ENCODE measurements at regions not wholly inside any gene's neighbourhood (a gene's known extent, or its start where the extent isn't known, plus 50 kb on each side); places are given as distances from the start of the nearest gene placed in this dataset.

- peaks cover 0 to 8% of the 10 kb centered on the region in 2 experiments; a peak in 3 of 4 replicates for H3K4me1 ChIP-seq (ENCODE audit: control insufficient read depth in 1 of 2, insufficient read depth in 2 of 2, low read length in 2 of 2)
- intact Hi-C loops (cut with micrococcal nuclease) = no loop called here
- no peak overlapping the region for H3K27ac ChIP-seq (ENCODE audit: low read depth, low read length)
- no peaks in the 10 kb centered on the region for H4K20me1 ChIP-seq (ENCODE audit: insufficient read depth)
- no peaks in the 10 kb centered on the region for H3K9me3 ChIP-seq (ENCODE audit: control insufficient read depth in 1 of 2, insufficient read depth in 1 of 2, low read depth in 1 of 2, low read length in 2 of 2)
- DNase-seq (ENCODE audit: low read depth, low spot score) (peak; percentile 67), ATAC-seq (peak; percentile 99)
- H3K9me2 ChIP-seq (ENCODE audit: insufficient read depth) = no peaks in the 10 kb centered on the region
- no peaks in the 10 kb centered on the region for H3K79me2 ChIP-seq (ENCODE audit: insufficient read depth, low read length)
- BruUV-seq (replicated peaks) = no TSS peak
- ChIA-PET POLR2A (no interaction called here), CTCF (interaction anchor here (0.6 to 1.4 kb wide), 3 partner anchors 12 to 20 kb away, joined by 3 to 5 read pairs (median 4); no protein-coding TSS in a partner anchor), RAD21 (ENCODE audit: low non-redundant PET in 1 of 2, low total read pairs in 2 of 2, uncharacterized antibody in 2 of 2, unreplicated experiment in 2 of 2) (no interaction called here)
- peak overlapping the region; percentile 63 for H3K4me2 ChIP-seq (ENCODE audit: low read length)
- H3K9ac ChIP-seq (ENCODE audit: low read length) = no peak overlapping the region
- no peaks in the 10 kb centered on the region for H3K27me3 ChIP-seq (ENCODE audit: insufficient read depth, low read length)
- peak overlapping the region; percentile 79 for H2AFZ ChIP-seq (ENCODE audit: low read depth, low read length, poor library complexity, severe bottlenecking)
- H3K4me3 ChIP-seq (replicated peaks in 1 of 2; ENCODE audit: low read depth in 1 of 2, low read length in 2 of 2) = peak overlapping the region in 1 of 2 experiments; percentile 26; a peak in 1 of 4 replicates
- H3K36me3 ChIP-seq (ENCODE audit: control insufficient read depth in 1 of 2, insufficient read depth in 2 of 2, low read length in 2 of 2) = no peaks in the 10 kb centered on the region
- TF ChIP-seq CBX3 (IDR thresholded peaks at IDR 0.05; ENCODE audit: low read depth) = peak; percentile 40; the same call in 1 of the 2 replicates
- TF ChIP-seq, protein P1, sequence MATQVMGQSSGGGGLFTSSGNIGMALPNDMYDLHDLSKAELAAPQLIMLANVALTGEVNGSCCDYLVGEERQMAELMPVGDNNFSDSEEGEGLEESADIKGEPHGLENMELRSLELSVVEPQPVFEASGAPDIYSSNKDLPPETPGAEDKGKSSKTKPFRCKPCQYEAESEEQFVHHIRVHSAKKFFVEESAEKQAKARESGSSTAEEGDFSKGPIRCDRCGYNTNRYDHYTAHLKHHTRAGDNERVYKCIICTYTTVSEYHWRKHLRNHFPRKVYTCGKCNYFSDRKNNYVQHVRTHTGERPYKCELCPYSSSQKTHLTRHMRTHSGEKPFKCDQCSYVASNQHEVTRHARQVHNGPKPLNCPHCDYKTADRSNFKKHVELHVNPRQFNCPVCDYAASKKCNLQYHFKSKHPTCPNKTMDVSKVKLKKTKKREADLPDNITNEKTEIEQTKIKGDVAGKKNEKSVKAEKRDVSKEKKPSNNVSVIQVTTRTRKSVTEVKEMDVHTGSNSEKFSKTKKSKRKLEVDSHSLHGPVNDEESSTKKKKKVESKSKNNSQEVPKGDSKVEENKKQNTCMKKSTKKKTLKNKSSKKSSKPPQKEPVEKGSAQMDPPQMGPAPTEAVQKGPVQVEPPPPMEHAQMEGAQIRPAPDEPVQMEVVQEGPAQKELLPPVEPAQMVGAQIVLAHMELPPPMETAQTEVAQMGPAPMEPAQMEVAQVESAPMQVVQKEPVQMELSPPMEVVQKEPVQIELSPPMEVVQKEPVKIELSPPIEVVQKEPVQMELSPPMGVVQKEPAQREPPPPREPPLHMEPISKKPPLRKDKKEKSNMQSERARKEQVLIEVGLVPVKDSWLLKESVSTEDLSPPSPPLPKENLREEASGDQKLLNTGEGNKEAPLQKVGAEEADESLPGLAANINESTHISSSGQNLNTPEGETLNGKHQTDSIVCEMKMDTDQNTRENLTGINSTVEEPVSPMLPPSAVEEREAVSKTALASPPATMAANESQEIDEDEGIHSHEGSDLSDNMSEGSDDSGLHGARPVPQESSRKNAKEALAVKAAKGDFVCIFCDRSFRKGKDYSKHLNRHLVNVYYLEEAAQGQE (IDR thresholded peaks at IDR 0.05; ENCODE audit: low read depth) = no peak
- peak; percentile 27; the same call in 1 of the 2 replicates for TF ChIP-seq RAD21 (IDR thresholded peaks at IDR 0.05; ENCODE audit: low read depth)
- TF ChIP-seq CTCF (IDR thresholded peaks at IDR 0.05 in 2 of 3, conservative IDR thresholded peaks at IDR 0.05 in 1 of 3; ENCODE audit: borderline replicate concordance in 1 of 3, insufficient read depth in 1 of 3, low read depth in 2 of 3, low read length in 2 of 3) = peak in 2 of 3 experiments; percentile 55 to 61; a peak in 4 of 6 replicates
- TF ChIP-seq, protein P2, sequence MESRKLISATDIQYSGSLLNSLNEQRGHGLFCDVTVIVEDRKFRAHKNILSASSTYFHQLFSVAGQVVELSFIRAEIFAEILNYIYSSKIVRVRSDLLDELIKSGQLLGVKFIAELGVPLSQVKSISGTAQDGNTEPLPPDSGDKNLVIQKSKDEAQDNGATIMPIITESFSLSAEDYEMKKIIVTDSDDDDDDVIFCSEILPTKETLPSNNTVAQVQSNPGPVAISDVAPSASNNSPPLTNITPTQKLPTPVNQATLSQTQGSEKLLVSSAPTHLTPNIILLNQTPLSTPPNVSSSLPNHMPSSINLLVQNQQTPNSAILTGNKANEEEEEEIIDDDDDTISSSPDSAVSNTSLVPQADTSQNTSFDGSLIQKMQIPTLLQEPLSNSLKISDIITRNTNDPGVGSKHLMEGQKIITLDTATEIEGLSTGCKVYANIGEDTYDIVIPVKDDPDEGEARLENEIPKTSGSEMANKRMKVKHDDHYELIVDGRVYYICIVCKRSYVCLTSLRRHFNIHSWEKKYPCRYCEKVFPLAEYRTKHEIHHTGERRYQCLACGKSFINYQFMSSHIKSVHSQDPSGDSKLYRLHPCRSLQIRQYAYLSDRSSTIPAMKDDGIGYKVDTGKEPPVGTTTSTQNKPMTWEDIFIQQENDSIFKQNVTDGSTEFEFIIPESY (IDR thresholded peaks at IDR 0.05; ENCODE audit: extremely low read depth, insufficient replicate concordance, low read length) = no peak
These were observed 1244.5 kb downstream of the PCDH9 start for GRCh38 chr13:65985612-65986011.

All from HCT116 (cell line).